Skin of body (tissue), 1 donor: ENCODE measurements at regions not wholly inside any gene's neighbourhood (a gene's known extent, or its start where the extent isn't known, plus 50 kb on each side); places are given as distances from the start of the nearest gene placed in this dataset.

Experiments used
- DNase-seq: peaks from one replicate; lab custom pipeline; 2025; lab: John Stamatoyannopoulos, UW

DNA sequence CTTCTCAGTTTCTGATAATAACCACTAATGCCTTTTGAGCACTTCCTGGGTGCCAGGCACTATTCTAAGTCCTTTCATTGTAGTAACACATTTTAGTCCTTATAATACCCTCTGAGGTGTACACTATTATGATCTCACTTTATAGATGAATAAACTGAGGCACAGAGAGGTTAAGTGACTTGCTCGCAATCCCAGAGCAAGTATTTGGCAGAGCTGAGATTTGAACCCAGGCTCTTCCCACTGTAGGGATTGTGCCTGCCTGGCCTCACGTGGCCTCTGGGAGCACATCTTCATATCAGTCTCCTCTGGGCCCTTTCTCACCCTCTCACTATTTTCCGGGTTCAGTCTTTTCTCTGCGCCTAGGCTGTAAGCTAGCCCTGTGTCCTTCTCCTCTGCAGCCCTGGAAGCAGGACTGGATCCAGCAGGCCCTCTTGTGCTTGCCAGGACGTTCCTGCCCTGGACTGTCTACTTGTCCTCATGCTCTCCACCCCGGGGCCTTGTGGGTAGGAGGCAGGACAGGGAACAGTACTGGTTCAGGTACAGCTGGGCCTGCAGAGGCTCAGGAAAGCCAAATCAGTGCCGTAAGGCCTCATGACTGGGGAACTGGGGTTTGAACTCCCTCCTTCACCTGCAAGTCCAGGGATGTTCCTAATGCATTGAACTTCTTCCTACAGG lies 139.6 kb downstream of the VEGFA start:
- no peak for DNase-seq

DNA sequence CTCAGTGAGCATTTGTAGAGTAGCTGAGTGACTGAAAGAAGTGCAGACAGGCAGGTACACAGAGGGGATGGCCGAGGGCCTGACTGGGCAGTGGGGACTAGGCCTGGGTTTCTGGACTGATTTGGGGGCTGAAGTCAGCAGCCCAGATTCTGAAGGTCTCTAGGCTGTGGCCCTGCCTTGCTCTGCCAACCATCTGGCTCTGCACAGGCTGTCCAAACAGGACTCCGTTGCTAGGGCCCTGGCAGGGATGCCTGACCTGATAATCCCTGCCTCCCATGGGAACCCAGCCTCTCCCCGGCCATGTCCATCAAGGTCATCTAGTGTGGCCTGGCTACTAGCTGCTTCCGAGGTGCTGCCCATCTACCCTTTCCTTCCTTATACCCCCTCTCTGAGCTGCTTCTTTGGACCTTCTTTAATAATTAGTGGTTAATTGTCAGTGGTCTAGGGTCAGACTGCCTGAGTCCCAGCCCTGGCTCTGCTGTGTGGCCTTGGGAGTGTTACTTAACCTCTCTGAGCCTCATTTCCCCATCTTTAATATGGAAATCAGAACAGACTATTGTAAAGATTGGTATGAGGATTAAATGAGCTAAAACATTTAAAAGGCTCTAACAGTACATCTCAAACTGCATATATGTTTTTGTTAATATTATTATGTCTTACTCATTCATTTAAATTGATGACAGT lies 137.9 kb downstream of the VEGFA start:
- no peak for DNase-seq

DNA sequence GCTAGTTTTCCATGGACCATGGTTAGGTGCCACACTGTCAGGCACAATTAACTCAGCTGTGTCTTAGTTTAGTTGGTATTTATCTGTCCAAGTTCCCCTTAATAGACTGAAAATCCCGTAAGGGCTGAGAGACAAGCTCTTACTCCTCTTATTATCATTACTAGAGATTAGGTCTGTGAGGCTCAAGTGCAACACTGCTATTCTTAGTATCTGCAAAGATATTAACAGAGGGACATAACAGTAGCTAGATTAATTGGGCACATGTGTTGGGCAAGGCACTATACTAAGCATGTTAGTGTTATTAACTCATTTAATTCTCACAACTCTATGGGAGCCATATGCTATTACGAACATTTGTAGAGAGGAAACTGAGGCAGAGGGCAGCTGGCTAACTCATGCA lies 137.3 kb downstream of the VEGFA start:
- no peak for DNase-seq

DNA sequence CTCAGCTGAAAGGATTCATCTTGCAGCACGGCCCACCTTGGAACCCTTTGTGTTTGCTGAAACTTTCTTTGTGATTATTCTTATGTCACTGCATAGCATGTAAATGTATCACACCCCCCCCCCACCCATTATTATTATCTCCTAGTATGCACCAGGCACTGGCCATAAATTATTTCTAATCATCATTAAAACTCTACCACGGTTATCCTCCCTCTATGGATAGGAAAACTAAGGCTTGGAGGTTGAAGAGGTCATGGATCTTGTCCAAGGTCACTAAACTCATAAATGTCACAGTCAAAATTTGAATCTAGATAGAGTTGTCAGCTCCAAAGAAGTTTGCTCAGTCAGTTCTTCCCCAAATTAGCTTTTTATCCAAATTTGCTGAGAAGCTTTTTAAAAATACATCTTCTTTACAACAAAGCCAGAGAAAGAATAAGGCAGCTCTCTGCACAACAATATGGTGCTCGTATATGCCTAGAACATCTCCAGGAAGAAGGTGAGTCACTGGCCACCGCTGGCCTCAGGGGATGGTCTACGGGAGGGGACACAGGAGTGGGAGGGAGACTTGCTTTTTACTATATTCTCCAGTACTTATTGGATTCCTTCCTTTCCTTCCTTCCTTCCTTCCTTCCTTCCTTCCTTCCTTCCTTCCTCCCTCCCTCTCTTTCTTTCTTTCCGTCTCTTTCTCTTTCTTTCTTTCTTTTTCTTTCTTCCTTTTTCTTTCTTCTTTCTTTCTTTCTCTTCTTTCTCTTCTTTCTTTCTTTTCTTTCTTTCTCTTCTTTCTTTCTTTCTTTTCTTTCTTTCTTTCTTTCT lies 134.5 kb downstream of the VEGFA start:
- no peak for DNase-seq

DNA sequence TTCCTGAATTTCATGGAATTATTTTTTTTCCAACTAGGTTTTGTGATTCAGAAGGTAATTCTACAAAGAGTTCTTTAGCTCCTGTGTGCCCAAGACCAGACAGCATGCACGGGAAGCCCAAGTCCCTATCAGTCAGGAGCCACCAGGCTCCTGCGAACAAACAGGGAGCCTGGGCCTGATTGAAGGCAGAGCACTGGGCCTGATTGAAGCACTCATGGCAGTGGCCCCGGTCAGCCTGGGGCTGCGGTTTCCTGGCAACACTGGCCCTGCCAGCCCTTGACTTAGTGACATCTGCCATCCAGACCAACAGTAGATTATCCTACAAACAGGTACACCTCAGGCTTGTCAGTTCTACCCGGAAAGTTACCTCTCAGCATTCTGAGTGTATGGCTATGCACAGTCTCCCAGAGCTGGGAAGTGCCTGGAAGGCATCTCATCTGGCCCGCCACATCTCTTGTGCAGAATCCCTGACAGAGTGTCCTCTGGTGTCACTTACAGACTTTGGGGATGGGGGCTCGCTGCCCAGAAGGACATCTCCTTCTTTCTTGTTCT lies 133.8 kb downstream of the VEGFA start:
- DNase-seq, result no peak

DNA sequence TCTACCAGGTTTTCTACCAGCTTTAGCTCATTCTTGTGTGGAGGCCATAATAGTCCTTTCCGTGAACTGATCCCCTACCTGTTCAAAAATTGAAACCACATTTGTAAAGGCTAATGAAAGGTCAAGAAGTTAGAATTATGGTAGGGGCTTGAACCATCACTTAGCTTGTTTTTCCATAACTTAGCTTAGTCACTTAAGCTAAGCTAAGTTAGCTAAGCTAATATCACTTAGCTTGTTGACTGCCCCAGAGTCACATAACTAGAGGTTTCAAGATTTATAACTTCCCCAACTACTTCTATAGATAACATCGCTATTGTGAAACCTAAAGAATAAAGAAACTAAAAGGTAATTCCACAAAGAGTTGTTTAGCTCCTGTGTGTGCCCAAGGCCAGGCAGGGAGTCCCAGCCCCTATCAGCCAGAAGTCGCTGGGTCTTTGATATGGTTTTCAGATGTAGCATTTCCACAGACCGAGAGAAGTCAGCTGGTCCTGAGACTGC lies 131.8 kb downstream of the VEGFA start:
- DNase-seq, result no peak

DNA sequence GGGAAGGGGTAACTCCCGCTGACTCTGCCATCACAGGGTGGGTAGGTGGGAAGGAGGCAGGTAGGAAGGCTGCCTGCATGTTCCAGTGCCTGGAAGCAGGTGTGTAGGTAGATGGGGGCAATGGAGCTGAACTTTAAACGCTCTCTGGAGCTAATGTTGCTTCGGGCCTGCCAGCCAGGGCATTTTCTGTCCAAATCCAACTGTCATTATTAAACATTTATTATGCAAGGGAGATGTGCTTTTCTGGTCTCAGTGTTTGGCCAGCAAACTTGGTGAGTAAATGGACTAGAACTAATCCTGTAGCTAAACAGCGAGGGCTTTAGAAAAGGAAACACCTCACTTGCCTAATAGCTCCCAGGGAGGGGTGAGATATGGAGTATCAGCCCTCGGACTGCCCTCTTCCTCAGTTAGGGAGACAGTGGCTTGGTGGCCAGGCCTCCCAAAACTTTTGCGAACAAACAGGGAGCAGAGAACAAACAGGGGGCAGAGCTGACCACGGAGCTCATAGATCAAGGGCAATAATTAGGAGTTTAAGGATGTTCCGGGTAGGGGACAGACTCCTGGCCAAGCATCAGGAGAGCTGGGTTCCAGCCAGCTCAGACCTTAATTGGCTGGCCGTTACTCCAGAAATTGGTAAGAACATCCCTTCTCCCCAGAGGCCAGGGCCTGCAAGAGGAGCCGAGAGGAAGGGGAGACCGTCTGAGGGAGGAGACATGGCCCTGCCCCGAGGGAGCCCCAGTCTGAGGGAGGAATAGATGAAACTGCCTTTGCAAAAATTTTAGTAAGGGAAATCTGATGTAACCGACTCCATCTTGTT lies 131.1 kb downstream of the VEGFA start:
- no peak for DNase-seq

DNA sequence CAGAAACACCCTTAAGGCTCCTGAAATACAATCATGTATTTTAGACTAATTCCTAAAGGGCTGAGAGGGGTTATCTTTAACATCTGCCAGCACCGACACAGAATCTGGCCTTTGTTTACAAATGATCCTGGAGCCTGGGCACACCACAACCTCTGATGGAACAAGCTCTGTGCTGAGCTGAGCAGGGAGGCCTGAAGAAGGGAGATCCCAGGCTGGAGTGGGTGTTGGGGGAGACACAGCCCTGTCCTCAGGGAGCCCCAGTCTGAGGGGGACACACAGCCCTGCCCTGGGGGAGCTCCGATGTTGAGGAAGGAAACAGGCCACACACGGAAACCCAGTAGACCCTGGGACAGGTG lies 130.5 kb downstream of the VEGFA start:
- DNase-seq, result no peak

DNA sequence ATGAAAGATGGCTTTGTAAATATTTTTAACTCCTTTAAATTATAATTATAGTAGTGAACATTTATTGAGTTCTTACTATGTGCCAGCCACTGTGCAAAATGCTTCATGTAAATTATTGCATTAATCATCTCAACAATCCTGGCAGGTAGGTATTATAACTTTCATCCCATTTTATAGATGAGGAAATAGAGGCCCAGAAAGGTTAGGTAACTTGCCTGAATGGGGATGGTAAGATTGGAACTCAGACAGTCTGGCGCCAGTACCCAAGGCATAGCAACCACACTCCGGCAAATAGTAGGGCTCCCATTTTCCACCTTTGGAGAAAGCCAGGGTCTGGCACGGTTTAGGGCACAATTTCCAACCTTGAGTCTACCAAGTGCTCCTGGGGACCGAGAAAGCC lies 129.8 kb downstream of the VEGFA start:
- no peak for DNase-seq

DNA sequence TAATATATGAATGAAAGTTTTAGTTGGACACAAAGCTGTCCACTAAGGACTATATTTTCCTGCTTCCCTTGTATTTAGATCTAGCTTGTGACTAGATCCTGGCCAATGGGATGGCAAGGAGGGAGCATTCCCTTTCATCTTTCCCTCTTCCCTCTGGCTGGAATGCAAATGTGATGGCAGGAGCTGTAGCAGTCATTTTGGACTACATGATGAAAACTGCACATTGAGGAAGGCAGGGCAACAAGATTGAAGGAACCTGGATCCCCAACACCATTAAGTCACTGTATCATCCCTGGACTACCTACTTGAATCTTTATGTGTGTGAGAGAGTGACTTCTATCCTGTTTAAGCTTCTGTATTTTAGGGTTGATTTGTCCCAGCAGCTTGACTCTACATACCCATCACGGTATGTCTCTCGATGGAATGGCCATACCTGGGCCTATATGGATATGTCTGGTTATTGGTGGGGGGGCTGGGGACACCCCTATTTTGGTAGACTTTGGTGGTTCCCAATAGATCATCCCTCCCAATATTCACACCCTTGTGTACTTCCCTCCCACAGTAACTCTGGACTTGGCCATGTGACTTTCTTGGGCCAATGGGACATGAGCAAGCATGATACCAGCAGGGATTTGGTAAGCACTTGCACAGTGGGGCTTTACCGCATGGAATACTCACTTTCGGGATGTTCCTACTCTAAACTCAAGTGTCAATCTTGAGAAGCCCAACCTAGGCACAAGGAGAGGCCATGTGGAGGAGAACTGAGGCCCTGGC lies 128.5 kb downstream of the VEGFA start:
- no peak for DNase-seq

DNA sequence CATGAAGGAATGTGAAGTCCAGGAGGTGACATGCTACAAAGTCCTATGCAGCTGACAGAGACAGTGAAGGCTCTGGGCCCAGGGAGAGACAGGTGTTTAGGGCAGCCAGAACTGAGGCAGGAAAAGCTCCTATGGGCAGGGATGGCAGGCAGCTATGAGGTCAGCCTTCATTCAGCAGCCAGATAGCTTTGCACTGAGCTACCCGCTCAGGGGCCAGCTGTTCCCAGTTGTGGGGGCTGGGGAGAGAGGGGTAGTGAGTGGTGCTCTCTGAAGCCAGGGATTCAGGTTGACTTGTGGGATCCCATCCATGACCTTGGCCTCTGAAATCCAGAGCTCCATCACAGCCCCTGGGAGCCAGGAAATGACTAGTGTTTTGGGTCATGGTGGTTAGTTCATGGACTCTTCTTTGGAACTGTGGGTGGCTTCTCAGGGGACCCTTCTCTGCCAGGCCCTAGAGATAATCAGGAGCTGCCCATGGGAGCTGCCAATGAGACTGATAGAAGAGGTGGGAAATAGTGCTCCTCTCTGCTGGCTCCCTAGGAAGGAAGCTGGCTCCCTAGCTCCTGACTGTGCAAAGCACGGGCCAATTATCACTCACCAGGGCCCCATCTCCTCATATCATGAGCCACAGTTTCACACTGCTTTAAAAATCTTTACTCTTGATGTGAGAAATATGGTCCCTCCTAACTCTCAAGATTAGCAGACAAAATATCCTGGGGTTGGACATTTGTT lies 127.7 kb downstream of the VEGFA start:
- DNase-seq, result no peak

DNA sequence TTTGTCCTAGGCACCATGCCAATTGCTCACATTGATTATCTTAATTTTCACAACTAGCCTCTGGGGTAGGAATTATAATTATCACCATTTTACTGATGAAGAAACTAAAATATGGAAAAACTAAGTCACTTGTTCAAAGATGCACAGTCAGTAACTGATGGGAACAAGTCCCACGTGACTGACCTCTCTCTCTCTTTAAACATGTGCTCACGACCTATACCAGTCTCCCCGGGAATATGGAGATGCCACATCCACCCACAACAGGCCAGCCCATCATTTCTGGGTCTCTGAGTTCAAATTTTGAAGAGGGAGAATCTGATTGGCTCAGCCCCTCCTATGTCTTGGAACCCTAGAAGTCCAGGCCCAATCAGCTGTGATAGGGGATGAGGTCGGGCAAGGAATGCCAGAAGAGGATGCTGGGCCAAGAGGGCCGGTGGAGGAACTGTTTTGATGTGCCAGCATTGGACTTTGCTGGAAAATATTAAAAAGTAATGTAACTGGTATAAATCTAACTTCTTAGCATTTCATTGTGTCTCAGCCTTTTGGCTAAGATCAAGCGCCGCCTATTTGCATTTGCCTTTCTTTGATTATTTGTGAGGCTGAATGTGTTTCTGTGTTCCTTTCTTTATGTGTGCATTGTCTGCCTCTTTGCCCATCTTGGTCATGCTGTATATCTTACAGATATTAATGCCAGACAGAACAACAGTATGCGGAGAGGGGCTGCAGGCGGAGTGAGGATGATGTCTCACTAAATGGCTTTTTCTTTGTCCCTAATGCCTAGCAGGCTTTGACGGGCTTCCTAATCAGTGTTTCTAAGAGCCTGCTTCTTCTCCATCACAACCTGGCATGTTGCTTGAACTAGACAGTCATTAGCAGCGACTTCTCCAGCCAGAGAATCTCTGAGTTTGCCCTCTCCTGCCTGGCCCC lies 126.6 kb downstream of the VEGFA start:
- no peak for DNase-seq

DNA sequence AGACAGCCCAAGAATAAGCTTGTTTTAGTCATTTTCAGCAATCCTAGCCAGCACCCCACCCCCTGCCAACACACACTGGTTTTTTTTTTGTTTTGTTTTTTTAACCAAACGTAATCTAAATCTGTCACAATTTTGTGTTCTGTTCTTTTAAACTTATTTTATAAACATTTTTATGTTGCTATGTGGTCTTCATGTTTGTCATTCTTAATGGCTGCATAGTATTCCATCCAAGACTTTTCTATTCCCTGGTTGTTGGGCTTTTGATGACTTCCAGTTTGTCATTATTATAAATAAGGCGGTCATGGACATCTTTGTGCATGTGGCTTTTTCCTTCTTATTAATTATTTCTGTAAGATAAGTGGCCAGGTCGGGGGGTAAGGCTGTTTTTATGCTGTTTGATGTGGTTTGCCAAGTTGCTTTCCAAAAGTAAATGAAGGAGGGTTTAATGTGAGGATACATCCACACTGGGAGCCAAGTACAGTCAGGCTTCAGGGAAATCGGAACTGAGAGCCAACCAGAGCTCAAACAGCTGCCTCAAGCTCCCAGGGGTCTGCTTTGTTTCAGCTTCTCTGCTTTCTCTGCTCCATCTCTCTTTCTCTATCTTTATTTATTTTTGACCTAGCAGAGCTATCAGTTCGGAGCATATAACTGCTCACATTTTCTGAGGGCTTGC lies 125.8 kb downstream of the VEGFA start:
- DNase-seq, result no peak

DNA sequence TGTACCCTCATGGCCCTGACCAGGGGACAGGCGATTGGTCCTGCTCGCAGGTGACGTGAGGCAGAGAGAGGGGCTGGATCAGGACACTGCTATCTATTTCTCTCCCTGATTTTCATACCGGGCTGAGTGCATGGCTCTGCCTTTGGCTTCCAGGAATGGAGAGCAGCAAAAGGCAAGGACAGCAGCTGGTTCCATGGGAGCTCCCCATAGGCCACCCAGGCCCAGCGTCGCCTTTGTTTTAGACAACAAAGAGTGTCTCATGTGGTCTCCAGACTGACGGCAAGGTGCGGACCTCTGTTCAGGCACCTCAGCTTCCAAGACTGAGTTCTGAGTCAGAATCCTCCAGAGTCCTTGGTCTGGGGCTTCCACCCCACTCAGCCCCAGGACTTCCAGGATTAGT lies 123.1 kb downstream of the VEGFA start:
- no peak for DNase-seq

DNA sequence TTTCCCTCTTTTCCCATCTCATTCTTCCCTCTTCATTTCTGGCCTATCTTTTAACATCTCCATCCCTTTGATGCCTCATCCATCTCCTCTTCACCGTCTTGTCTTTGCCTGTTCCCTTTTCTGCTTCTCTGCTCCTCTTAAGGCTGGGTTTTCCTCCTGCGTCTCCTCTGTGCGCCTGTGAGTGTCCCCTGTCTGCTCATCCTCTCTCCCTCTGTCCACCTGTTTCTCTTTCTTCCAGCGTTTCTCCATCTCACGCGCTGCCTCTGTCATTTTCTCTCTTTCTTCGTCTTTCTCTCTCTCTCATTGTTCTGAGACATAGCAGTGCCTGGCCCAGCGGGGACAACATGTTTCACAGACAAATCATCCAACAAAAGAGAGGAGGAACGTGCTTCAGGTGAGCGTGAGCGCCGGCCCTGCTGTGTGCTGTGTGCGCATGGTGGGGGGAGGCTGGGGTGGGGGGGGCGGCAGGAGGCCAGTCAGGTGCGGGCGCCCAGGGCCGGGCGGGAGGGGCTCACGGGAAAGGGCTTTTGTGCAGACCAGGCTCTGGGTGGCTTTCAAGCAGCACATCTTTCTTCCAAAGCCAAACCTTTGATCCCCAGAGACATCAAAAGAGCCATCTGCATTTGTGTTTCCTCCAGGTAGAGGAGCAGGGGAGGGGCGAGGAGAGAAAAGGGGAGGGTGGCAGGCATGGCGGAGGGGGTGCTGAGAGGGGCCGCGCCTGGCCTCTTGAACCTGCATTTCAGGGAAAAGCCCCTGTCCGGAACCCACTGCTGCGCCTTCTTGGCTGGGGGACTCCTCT lies 121.3 kb downstream of the VEGFA start:
- DNase-seq, result no peak

DNA sequence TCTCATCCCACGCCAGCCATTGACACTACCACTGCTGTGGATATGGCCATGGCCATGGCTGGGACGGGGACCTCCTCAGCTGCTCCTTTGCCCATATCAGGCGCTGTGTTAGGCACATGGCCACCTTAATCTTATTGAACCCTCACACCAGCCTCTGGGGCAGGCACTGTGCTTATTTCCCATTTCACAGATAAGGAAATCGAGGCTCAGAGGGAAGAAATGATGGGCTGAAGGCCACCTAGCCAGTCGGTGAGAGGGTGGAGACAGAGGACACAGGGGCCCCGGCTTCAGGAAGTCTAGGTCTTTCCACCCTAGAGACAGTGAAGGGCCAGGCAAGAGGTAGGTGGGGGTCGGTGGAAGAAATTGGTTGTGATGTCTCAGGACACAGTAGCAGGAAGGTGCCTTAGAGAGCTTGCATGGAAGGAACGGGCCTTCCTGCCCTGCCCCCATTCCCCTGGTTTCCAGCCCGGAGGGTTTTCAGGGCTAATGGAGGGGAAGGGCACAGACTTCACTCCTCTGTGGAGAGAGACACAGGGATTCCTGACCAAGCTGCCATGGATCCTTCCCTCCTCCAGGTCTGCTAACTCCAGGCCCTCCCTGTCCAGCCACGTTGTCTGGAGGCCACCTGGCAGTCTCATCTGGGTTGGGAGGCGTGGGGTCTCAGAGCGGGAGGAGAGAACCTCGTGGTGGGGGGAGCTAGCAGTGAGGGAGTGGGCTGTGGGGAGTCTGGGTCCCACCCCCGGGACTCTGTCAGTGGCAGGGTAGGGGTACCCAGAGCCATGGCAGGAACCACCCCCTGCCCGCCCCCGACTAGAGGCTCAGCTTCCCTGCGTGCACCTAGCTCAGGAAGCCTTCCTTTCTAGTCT lies 120.4 kb downstream of the VEGFA start:
- DNase-seq, result no peak
